PC-3 (cell line): ENCODE measurements at regions not wholly inside any gene's neighbourhood (a gene's known extent, or its start where the extent isn't known, plus 50 kb on each side); places are given as distances from the start of the nearest gene placed in this dataset.

Experiments
- ATAC-seq: fragments of 200-7000 bp; cut with Tn5 transposase; 2 replicates; pipeline ENCODE4 v1.9.1; 2020; ENCODE audit warnings: mild to moderate bottlenecking, moderate library complexity
- BruUV-seq: library from RNA; stranded (reverse); fragments of 400-500 nt; replicated peaks from 2 replicates; lab custom pipeline; 2021; lab: Mats Ljungman, UMichigan
- CTCF ChIA-PET: fragments of 300-600 bp; sonication (Branson Sonifier 250); formaldehyde crosslinking; loops from one replicate; lab custom pipeline; 2022; ENCODE audit warnings: antibody characterized with exemption; lab: Charles Lee
- POLR2A ChIA-PET: fragments of 300-600 bp; sonication (Branson Sonifier 250); formaldehyde crosslinking; loops from one replicate; lab custom pipeline; 2022; ENCODE audit warnings: antibody characterized with exemption; ENCODE audit not compliant: unreplicated experiment; lab: Charles Lee
- DNase-seq: peaks from one replicate; pipeline ENCODE4 v3.0.0-alpha.2; 2015
- H2AFZ ChIP-seq: fragments of 300-600 bp; sonication (generic); 2 replicates; pipeline ENCODE4 v1.6.0; 2016; ENCODE audit warnings: antibody characterized with exemption, low read length
- H3F3A ChIP-seq: fragments of 300-600 bp; sonication (generic); one replicate; pipeline ENCODE4 v1.6.0; 2017; ENCODE audit warnings: antibody characterized with exemption, low read length, control low read depth, mild to moderate bottlenecking; ENCODE audit not compliant: unreplicated experiment
- H3K27ac ChIP-seq: fragments of 300-600 bp; sonication (generic); 2 replicates; pipeline ENCODE4 v1.5.1; 2016; ENCODE audit warnings: mild to moderate bottlenecking, low read length
- H3K27me3 ChIP-seq: fragments of 300-600 bp; sonication (generic); 2 replicates; pipeline ENCODE4 v1.6.1; 2016; ENCODE audit warnings: low read length, mixed read lengths
- H3K36me3 ChIP-seq: fragments of 300-600 bp; sonication (generic); 2 replicates; pipeline ENCODE4 v1.6.1; 2016; ENCODE audit warnings: low read depth, mixed run types, low read length, mixed read lengths
- H3K4me1 ChIP-seq: fragments of 300-600 bp; sonication (generic); 2 replicates; pipeline ENCODE4 v1.5.1; 2016; ENCODE audit warnings: low read length; ENCODE audit not compliant: insufficient read depth
- H3K4me2 ChIP-seq: fragments of 300-600 bp; sonication (generic); 2 replicates; pipeline ENCODE4 v1.6.0; 2016; ENCODE audit warnings: low read length
- H3K4me3 ChIP-seq: fragments of 300-600 bp; sonication (generic); 2 replicates; pipeline ENCODE4 v1.5.1; 2016; ENCODE audit warnings: mild to moderate bottlenecking, low read length, mixed read lengths
- H3K79me2 ChIP-seq: fragments of 300-600 bp; sonication (generic); 2 replicates; pipeline ENCODE4 v1.6.1; 2017; ENCODE audit warnings: low read length, mixed read lengths
- H3K9ac ChIP-seq: fragments of 300-600 bp; sonication (generic); 2 replicates; pipeline ENCODE4 v1.6.0; 2016; ENCODE audit warnings: mild to moderate bottlenecking, low read length
- H3K9me2 ChIP-seq: fragments of 300-600 bp; sonication (generic); replicated peaks from 2 replicates; pipeline ENCODE4 v1.6.1; 2016; ENCODE audit warnings: mixed run types, low read length, mixed read lengths
- H3K9me3 ChIP-seq: fragments of 300-600 bp; sonication (generic); 2 replicates; pipeline ENCODE4 v1.6.1; 2016; ENCODE audit warnings: low read length, mixed read lengths
- H4K20me1 ChIP-seq: fragments of 300-600 bp; sonication (generic); 2 replicates; pipeline ENCODE4 v1.6.1; 2016; ENCODE audit warnings: low read length, mixed read lengths
- EZH2 ChIP-seq: fragments of 300-600 bp; sonication (generic); IDR thresholded peaks from one replicate; pipeline ENCODE4 v1.6.1; 2017; ENCODE audit warnings: antibody characterized with exemption, mild to moderate bottlenecking, low read length; ENCODE audit not compliant: unreplicated experiment
- EZH2phosphoT487 ChIP-seq: fragments of 300-600 bp; sonication (generic); IDR thresholded peaks from 2 replicates; pipeline ENCODE4 v1.6.1; 2018; ENCODE audit warnings: mild to moderate bottlenecking, antibody characterized with exemption, low read length, borderline replicate concordance
- intact Hi-C: fragments of 100-400 bp; cut with micrococcal nuclease; formaldehyde crosslinking; loops from 2 replicates; pipeline ENCODE4 v1.9.0; 2023
- TF ChIP-seq, protein P1 (sequence below): fragments of 300-600 bp; sonication (generic); conservative IDR thresholded peaks from 2 replicates; pipeline ENCODE4 v1.5.1; 2017; ENCODE audit warnings: antibody characterized with exemption, low read depth, mild to moderate bottlenecking, low read length

DNA sequence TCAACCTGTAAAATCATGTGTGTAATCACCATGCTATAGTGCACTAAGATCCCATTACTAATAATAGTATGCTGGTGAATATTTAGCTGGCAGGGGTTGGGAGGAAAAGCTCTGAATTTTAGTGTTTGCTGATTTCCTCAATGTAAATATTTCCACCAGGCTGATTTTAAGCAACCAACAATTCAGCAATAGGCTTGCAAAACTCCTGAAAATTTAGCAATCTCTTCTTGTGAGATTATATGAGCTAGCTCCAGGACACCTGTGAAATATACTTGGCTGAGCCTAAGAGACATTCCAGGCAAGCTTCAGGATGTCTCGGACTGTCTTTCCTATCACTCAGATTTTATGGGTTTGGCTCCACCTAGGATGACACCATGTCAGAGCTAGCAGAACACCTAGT, 106.9 kb upstream of the ANO4 start:
- Histone ChIP-seq H4K20me1 (no peaks in the 10 kb centered on the region), H3K9ac (no peak overlapping the region), H3K4me2 (no peak overlapping the region), H3K36me3 (no peaks in the 10 kb centered on the region), H3K79me2 (no peaks in the 10 kb centered on the region), H3K4me3 (no peak overlapping the region), H3K27me3 (no peaks in the 10 kb centered on the region), H2AFZ (no peak overlapping the region), H3K9me2 (no peaks in the 10 kb centered on the region), H3K27ac (no peak overlapping the region), H3K9me3 (0 out of 2 replicates have a peak, but pooled peaks cover 6% of the 10 kb centered on the region), H3K4me1 (no peaks in the 10 kb centered on the region), H3F3A (no peaks in the 10 kb centered on the region)
- ATAC-seq = no peak
- ChIA-PET POLR2A (no interaction called here), CTCF (no interaction called here)
- TF ChIP-seq EZH2phosphoT487 (no peak), EZH2 (no peak)
- TF ChIP-seq, protein P1, sequence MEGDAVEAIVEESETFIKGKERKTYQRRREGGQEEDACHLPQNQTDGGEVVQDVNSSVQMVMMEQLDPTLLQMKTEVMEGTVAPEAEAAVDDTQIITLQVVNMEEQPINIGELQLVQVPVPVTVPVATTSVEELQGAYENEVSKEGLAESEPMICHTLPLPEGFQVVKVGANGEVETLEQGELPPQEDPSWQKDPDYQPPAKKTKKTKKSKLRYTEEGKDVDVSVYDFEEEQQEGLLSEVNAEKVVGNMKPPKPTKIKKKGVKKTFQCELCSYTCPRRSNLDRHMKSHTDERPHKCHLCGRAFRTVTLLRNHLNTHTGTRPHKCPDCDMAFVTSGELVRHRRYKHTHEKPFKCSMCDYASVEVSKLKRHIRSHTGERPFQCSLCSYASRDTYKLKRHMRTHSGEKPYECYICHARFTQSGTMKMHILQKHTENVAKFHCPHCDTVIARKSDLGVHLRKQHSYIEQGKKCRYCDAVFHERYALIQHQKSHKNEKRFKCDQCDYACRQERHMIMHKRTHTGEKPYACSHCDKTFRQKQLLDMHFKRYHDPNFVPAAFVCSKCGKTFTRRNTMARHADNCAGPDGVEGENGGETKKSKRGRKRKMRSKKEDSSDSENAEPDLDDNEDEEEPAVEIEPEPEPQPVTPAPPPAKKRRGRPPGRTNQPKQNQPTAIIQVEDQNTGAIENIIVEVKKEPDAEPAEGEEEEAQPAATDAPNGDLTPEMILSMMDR = no peak
- intact Hi-C loops = no loop called here
- BruUV-seq = no TSS peak
- no peak for DNase-seq

DNA sequence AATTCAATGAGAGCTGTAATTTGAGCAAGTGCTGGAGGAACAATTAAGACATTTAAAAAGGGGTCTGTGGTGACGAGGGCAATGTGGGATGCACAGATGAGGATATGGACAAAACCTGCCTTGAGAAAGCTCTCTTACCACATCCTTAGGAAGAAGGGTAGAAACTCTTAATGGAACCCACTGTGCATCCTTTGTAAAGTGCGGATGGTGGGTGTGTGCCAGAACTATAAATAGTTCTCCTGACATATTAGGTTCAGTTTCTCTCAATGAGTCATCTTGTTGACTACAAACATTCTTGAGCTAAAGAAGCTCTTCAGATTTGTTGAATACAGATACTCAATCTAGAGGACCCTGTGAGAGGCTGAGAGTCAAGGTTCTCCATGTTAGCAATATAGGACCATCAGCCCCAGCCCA, 106.1 kb upstream of the ANO4 start:
- Histone ChIP-seq H3K27ac (no peak overlapping the region), H4K20me1 (no peaks in the 10 kb centered on the region), H3K9me3 (0 out of 2 replicates have a peak, but pooled peaks cover 6% of the 10 kb centered on the region), H3K27me3 (no peaks in the 10 kb centered on the region), H2AFZ (no peak overlapping the region), H3F3A (no peaks in the 10 kb centered on the region), H3K9me2 (no peaks in the 10 kb centered on the region), H3K79me2 (no peaks in the 10 kb centered on the region), H3K9ac (no peak overlapping the region), H3K4me2 (no peak overlapping the region), H3K36me3 (no peaks in the 10 kb centered on the region), H3K4me1 (no peaks in the 10 kb centered on the region), H3K4me3 (no peak overlapping the region)
- TF ChIP-seq, protein P1 = no peak
- POLR2A ChIA-PET = no interaction called here
- intact Hi-C loops = no loop called here
- ATAC-seq = no peak
- DNase-seq = no peak
- no TSS peak for BruUV-seq
- CTCF ChIA-PET = no interaction called here

DNA sequence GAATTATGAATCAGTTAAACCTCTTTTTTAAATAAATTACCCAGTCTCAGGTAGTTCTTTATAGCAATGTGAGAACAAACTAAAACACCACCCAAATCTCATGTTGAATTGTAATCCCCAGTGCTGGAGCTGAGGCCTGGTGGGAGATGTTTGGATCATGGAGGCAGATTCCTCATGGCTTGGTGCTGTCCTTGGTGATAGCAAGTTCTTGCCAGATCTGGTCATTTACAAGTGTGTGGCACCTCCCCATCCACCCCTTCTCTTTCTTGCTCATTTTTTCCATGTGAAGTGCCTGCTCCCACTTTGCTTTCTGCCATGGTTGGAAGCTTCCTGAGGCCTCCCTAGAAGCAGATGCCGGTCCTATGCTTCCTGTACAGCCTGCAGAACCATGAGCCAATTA, 102.1 kb upstream of the ANO4 start:
- Histone ChIP-seq H3K9me3 (no peaks in the 10 kb centered on the region), H2AFZ (no peak overlapping the region), H4K20me1 (no peaks in the 10 kb centered on the region), H3K4me1 (no peaks in the 10 kb centered on the region), H3K36me3 (no peaks in the 10 kb centered on the region), H3K9ac (no peak overlapping the region), H3K79me2 (no peaks in the 10 kb centered on the region), H3K9me2 (no peaks in the 10 kb centered on the region), H3K4me2 (no peak overlapping the region), H3K27me3 (peaks cover 3% of the 10 kb centered on the region; the same call in 1 of the 2 replicates), H3F3A (no peaks in the 10 kb centered on the region), H3K27ac (no peak overlapping the region), H3K4me3 (no peak overlapping the region)
- no TSS peak for BruUV-seq
- TF ChIP-seq, protein P1 = no peak
- TF ChIP-seq EZH2phosphoT487 (no peak), EZH2 (no peak)
- POLR2A ChIA-PET = no interaction called here
- DNase-seq = no peak
- CTCF ChIA-PET = no interaction called here
- no peak for ATAC-seq
- intact Hi-C loops = no loop called here
